Activated naive CD8-positive, alpha-beta T cell treated with anti-CD3 and anti-CD28 coated beads for 36 hours (primary cell): ENCODE measurements at regions not wholly inside any gene's neighbourhood (a gene's known extent, or its start where the extent isn't known, plus 50 kb on each side); places are given as distances from the start of the nearest gene placed in this dataset.
A peak's percentile ranks its signal among the peaks of the same experiment; 100 is the strongest.

Source experiments
- DNase-seq: peaks from one replicate; pipeline ENCODE4 v3.0.0; 2021
- H3K27ac Mint-ChIP-seq: one replicate; pipeline ENCODE4 v1.8.0; 2022; ENCODE audit warnings: mild to moderate bottlenecking, moderate library complexity, mixed read lengths
- H3K27me3 Mint-ChIP-seq: one replicate; pipeline ENCODE4 v1.8.0; 2022; ENCODE audit warnings: mild to moderate bottlenecking, mixed read lengths
- H3K36me3 Mint-ChIP-seq: one replicate; pipeline ENCODE4 v1.8.0; 2021; ENCODE audit warnings: mild to moderate bottlenecking, mixed read lengths
- H3K4me1 Mint-ChIP-seq: one replicate; pipeline ENCODE4 v1.8.0; 2021; ENCODE audit warnings: mixed read lengths
- H3K4me3 Mint-ChIP-seq: one replicate; pipeline ENCODE4 v1.8.0; 2022; ENCODE audit warnings: mild to moderate bottlenecking, moderate library complexity, mixed read lengths
- H3K9me3 Mint-ChIP-seq: one replicate; pipeline ENCODE4 v1.8.0; 2022; ENCODE audit warnings: mixed read lengths

DNA sequence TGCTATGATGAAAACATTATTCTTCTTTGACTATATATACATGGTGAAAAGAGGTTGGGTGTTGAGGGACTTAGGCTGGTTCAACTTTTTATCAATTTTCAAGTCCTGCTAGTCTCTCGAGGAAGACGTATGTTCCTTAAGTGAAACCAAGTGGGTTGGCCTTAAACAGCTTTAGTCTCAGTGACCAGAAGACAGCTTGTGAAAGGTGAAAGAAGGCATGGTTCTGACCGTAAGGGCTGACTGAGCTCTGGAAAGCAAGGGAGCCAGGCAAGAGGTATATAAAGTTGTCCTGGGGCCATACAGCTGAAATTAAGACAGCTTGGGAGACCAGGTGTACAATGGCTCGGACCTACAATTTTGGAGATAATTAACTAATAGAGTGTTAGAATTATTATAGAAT, 128.9 kb upstream of the TP63 start:
- DNase-seq = no peak
- Mint-ChIP-seq H3K27ac (no peak overlapping the region), H3K9me3 (peaks cover 6% of the 10 kb centered on the region), H3K4me1 (peaks cover 11% of the 10 kb centered on the region), H3K4me3 (no peak overlapping the region), H3K36me3 (peaks cover 2% of the 10 kb centered on the region), H3K27me3 (peaks cover 5% of the 10 kb centered on the region)

DNA sequence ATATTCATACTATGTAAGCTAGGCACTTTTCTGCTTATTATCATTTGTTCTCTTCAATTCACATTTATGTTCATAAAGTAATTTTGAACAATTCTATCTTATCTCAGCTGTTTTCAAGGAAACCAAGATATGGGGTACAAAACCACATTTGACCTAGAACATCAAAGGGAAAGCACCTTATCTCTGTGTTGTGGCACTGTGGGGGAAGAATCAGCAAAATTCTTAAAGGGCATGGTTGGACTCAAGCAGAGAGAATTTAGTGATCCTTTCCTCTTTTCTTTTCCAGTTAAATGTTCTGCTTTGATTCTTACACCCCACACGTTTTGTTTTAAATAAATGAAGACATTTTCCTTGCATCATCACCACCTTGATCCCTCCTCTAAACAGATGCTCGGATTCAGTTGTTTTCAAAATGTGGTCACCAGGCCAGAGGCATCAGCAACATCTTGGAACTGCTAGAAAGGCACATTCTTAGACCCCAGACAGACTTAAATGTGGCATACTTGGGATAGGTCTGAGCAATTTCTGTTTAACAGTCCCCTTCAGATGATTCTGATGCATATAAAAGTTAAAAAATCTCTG, 128.4 kb upstream of the TP63 start:
- no peak overlapping the region for H3K4me3 Mint-ChIP-seq
- peaks cover 2% of the 10 kb centered on the region for H3K36me3 Mint-ChIP-seq
- H3K27ac Mint-ChIP-seq = no peak overlapping the region
- peaks cover 6% of the 10 kb centered on the region for H3K9me3 Mint-ChIP-seq
- peaks cover 11% of the 10 kb centered on the region for H3K4me1 Mint-ChIP-seq
- H3K27me3 Mint-ChIP-seq = peaks cover 5% of the 10 kb centered on the region
- peak; percentile 3 for DNase-seq

DNA sequence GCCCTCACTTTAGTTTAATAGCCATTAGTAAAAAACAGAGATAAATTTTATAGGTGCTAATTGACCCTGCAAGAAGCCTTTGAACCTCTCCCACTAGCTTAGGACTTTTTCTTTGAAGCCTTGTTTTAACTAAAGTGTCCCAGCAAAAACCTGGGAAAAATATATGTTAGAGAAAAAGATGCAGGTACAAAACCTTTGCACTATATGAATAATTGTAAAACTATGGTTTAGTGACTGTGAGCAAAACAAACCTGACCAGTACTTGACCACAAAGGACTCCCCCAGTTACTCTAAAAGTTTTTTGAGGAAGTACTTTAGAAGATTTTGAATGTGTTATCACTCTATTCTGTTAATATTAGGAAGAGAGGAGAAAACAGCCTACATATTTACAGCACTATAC, 123.3 kb upstream of the TP63 start:
- Mint-ChIP-seq H3K27ac (no peak overlapping the region), H3K4me3 (no peak overlapping the region), H3K36me3 (no peaks in the 10 kb centered on the region), H3K27me3 (peaks cover 5% of the 10 kb centered on the region), H3K9me3 (no peaks in the 10 kb centered on the region), H3K4me1 (peaks cover 7% of the 10 kb centered on the region)
- DNase-seq = no peak

DNA sequence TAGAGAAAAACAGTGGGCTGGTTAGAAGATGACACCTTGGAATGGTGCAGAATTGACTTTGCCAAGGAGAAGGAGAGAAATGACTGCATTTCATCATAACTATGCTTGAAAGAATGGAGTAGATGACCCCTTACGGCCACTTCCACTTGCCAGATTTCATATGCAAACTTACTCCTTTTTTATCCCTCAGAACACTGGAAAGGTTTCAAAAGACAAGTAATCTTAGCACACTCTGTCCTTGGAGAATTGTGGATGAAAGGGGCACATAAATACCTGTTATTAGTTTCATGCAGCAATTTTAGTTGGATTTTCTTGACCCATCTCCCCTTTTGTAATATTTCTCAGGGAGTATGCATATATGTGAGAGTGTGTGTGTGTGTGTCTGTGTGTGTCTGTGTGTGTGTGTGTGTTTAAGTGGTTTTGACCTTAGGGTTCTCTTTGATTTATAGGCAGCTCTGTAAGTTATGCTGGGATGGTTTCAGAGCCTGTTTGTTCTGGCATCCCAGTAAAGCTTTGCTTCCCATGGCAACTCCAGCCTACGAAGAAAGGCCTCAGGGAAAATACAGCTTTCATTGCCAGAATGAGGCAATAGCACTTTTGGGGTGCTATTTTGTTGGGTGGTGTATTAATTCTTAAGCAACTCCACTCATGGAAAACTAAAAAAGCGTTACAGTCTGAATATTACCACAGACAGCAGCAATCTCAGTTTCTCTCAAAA, 122.2 kb upstream of the TP63 start:
- Mint-ChIP-seq H3K27me3 (peaks cover 5% of the 10 kb centered on the region), H3K36me3 (no peaks in the 10 kb centered on the region), H3K27ac (no peak overlapping the region), H3K4me3 (no peak overlapping the region), H3K9me3 (no peaks in the 10 kb centered on the region), H3K4me1 (peaks cover 4% of the 10 kb centered on the region)
- no peak for DNase-seq

DNA sequence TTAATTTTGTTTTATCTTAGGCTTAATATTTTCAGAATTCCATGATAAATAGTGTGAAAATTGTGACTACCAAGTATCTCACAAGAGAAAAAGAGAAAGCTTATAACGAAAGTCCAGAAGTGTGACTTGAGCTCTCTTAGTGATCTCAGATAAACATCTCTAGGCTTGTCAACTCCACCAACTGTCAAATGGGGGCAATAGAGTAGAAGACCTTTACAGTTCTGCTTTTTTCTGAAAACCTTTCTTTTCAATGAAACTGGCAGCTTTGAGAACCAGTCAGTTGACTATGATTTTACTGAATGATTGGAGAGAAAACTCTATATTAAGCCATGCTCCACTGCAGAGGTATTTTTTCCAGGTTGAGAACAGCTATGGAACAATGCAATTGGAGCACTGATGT, 119.2 kb upstream of the TP63 start:
- H3K27me3 Mint-ChIP-seq = peaks cover 3% of the 10 kb centered on the region
- no peaks in the 10 kb centered on the region for H3K9me3 Mint-ChIP-seq
- peaks cover 1% of the 10 kb centered on the region for H3K36me3 Mint-ChIP-seq
- H3K4me1 Mint-ChIP-seq = peaks cover 8% of the 10 kb centered on the region
- no peak for DNase-seq
- H3K27ac Mint-ChIP-seq = no peak overlapping the region
- H3K4me3 Mint-ChIP-seq = no peak overlapping the region

DNA sequence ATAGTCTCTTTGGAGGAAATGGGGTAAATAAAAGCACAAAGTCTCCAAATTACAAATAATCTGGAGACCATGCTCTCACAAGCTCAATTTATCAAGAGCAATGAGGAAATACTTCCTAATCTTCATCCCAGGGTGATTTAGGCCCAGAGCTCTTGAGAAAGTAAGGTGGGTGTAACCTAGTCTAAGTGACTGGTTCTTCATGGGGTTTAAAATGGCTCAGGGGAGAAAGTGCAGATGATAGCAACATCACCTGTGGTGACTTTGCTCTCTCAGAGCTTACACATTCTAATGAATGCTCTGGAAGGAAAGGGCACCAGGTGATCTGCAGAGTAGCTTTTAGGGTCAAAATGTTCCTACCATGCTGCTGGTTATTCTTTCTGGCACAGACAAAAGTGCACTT, 118.4 kb upstream of the TP63 start:
- H3K27me3 Mint-ChIP-seq = no peaks in the 10 kb centered on the region
- no peaks in the 10 kb centered on the region for H3K9me3 Mint-ChIP-seq
- no peak overlapping the region for H3K27ac Mint-ChIP-seq
- H3K4me1 Mint-ChIP-seq = peaks cover 8% of the 10 kb centered on the region
- peaks cover 1% of the 10 kb centered on the region for H3K36me3 Mint-ChIP-seq
- DNase-seq = no peak
- H3K4me3 Mint-ChIP-seq = no peak overlapping the region

DNA sequence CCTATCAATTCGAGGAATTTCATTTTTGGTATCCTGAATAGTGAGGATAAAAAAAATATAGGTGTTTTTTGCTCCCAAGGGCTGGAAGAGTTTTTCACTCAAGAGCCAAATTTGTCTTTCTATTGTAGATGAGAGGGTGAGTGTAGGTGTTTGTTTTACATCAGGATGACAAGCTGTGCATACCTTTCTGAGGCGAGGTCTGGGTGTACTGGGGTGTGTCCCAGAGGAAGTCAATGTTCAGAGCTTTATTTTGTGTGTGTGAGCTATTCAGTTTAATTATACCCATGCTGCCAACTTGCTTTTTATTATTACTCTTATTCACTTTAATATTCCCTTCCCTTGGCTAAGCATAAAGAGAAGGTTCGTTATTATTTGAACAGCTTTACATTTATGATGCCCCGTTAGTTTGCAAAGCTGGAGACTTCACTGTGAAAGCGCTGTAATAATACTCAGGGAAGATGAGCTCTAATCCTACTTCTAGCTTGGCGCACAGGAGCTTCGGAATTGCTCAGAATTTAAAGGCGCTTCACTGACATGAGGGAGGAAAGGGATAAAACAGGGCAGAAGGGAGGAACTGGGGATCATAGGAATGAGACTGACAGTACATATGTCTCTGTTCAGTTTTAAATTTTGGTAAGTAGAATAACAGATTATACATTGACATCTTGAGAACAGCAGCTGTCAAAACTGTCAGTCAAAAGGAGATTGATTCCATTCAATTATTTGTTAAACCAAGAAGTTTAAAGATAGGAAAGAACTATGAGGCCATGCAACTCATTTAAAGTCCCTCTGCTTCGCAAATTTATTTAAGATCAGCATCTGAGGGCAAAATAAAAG, 117.7 kb upstream of the TP63 start:
- H3K27me3 Mint-ChIP-seq = no peaks in the 10 kb centered on the region
- H3K4me3 Mint-ChIP-seq = no peak overlapping the region
- peaks cover 4% of the 10 kb centered on the region for H3K9me3 Mint-ChIP-seq
- peaks cover 1% of the 10 kb centered on the region for H3K36me3 Mint-ChIP-seq
- no peak overlapping the region for H3K27ac Mint-ChIP-seq
- H3K4me1 Mint-ChIP-seq = peaks cover 4% of the 10 kb centered on the region
- DNase-seq = no peak

DNA sequence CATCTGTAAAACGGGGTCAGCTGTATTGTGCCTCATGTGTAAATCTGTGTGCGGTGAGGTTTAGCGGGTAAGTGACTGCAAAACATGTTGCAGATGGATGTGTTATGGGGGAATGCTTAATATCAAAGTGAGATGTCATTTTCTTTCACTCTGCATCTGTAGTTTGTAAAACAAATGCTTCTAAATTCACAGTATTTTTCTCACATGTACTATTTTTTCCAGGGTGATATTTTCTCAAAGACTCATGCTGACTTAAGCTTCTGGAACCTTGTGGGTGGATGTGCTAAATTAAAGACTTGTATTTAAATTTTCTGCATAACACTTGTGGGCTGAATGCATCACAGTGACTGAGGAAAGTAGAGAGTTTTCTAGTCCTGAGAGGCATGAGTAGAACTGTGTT, 115.2 kb upstream of the TP63 start:
- Mint-ChIP-seq H3K9me3 (peaks cover 15% of the 10 kb centered on the region), H3K36me3 (peaks cover 13% of the 10 kb centered on the region), H3K27ac (no peak overlapping the region), H3K27me3 (no peaks in the 10 kb centered on the region), H3K4me1 (peaks cover 4% of the 10 kb centered on the region), H3K4me3 (no peak overlapping the region)
- no peak for DNase-seq

DNA sequence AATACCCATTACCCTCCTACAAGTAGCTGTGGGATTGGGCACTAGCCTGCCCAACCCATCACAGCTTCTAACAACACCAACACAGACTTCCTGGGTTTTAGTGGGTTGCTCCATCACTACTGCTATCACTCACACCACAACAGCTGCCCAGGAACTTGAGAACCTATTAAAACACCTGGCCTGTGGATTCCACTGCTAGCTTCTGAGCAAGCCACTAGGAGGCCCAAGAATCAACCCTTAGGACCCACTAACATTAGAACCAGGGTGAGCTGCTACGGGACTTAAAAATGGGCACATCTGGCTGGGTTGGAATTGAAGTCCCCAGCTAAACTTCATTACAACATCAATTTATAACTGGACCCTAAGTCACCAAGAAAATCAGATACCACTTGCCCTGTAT, 113.2 kb upstream of the TP63 start:
- H3K9me3 Mint-ChIP-seq = peaks cover 20% of the 10 kb centered on the region
- DNase-seq = no peak
- H3K4me1 Mint-ChIP-seq = peaks cover 4% of the 10 kb centered on the region
- no peak overlapping the region for H3K27ac Mint-ChIP-seq
- no peaks in the 10 kb centered on the region for H3K27me3 Mint-ChIP-seq
- peaks cover 13% of the 10 kb centered on the region for H3K36me3 Mint-ChIP-seq
- no peak overlapping the region for H3K4me3 Mint-ChIP-seq

DNA sequence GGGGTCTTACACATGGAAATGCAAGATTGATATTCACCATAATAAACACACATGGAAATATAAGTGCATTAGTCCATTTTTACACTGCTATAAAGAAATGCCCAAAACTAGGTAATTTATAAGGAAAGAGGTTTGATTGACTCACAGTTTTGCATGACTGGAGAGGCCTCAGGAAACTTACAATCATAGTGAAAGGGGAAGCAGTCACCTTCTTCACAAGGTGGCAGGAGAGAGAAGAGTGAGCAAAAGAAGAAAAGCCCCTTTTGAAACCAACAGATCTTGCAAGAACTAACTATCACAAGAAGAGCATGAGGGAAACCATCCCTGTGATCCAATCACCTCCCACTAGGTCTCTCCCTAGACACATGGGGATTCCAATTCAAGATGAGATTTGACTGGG, 111.7 kb upstream of the TP63 start:
- Mint-ChIP-seq H3K27ac (no peak overlapping the region), H3K4me3 (no peak overlapping the region), H3K4me1 (peaks cover 4% of the 10 kb centered on the region), H3K36me3 (peaks cover 13% of the 10 kb centered on the region), H3K27me3 (no peaks in the 10 kb centered on the region), H3K9me3 (peaks cover 22% of the 10 kb centered on the region)
- DNase-seq = no peak

DNA sequence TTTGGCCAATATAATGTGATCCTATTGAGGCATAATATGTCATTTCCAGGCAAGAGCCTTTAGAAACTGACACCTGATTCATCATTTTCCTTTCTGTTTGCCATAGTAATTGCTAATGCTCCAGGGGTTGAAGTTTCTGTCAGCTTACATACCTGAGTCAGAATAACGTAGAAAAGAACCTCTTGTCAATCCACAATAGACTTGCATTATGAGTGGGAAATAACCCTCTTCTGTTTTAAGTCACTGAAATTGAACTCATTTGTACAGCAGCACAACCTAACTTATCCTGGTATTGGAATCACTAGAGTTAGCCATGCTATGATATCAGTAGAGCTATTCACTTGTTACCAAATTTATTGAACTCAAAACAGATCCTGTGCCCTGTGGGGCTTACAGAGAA, 101.7 kb upstream of the TP63 start:
- H3K27me3 Mint-ChIP-seq = no peaks in the 10 kb centered on the region
- H3K27ac Mint-ChIP-seq = peak overlapping the region; percentile 83
- H3K9me3 Mint-ChIP-seq = peaks cover 15% of the 10 kb centered on the region
- H3K36me3 Mint-ChIP-seq = peaks cover 7% of the 10 kb centered on the region
- peaks cover 15% of the 10 kb centered on the region for H3K4me1 Mint-ChIP-seq
- H3K4me3 Mint-ChIP-seq = no peak overlapping the region
- DNase-seq = no peak

DNA sequence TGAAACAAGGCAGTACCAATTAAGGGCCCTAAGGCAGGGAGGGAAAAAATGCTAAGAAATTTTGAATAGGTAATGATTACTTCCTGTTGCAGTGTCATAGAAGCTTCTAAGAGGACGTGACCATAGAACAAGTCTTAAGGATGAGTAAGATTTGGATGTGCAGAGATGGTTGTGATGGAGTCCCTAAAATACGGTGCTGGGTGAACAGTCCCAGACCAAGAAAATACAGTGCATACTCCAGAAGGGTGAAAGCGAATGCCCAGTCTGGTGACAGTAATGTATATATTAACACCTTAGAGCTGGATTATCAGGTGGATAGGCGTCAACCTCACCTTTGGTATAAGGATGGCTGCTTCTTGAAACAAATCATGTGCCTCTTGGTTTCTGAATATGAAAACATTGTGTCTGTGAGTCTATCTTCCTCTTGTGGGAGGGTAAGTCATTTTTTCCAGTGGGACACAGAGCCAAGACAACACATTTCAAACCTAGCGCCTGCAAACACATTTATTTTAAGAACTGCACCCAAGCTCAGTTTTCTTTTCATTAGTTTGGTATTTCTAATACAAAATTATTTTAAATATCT, 101.2 kb upstream of the TP63 start:
- no peaks in the 10 kb centered on the region for H3K27me3 Mint-ChIP-seq
- peaks cover 15% of the 10 kb centered on the region for H3K9me3 Mint-ChIP-seq
- H3K36me3 Mint-ChIP-seq = peaks cover 7% of the 10 kb centered on the region
- peak overlapping the region; percentile 83 for H3K27ac Mint-ChIP-seq
- DNase-seq = no peak
- peaks cover 15% of the 10 kb centered on the region for H3K4me1 Mint-ChIP-seq
- no peak overlapping the region for H3K4me3 Mint-ChIP-seq

DNA sequence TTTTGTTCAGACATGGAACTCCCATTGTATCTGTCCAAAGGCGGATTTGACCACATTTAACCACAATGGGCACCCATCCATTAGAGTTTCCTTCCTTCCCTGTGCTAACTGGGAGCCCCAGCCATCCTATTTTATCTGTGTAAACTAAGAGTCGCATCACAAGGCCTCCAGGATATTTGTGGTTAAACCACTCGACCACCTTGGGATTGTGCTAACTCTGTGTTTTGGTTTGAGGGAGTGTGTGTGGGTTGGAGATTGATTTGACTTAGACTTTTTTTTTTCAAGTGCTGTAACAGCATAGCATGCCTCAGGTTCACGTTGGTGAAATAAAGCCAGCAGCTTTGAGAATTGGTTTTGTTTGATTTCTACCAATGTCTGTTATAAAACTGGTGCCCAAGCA, 100.4 kb upstream of the TP63 start:
- H3K27ac Mint-ChIP-seq = peak overlapping the region; percentile 72

DNA sequence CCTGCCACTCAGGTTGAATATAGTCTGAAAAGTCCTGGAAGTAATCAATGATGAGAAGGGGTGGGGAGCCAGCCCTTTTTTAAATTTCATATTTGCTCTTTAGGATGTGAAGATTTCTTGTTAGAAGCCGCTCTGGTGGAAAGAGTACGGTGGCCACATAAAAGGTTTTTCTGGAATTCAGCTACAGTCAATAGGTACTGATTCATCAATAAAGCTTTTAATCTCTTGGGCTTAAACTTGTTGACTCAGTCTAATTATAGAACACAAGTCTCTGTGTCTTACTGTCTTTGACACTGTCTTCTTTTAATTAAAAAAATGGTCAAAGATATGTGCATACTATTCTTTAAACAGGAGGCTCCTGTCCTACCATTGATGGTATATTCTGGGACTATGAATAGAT, 99.9 kb upstream of the TP63 start:
- H3K4me3 Mint-ChIP-seq = no peak overlapping the region
- H3K36me3 Mint-ChIP-seq = peaks cover 4% of the 10 kb centered on the region
- DNase-seq = no peak
- H3K9me3 Mint-ChIP-seq = peaks cover 5% of the 10 kb centered on the region
- H3K4me1 Mint-ChIP-seq = peaks cover 15% of the 10 kb centered on the region
- H3K27ac Mint-ChIP-seq = peak overlapping the region; percentile 72
- no peaks in the 10 kb centered on the region for H3K27me3 Mint-ChIP-seq

More for the DNA sequence above, 100.4 kb upstream of the TP63 start:
- Mint-ChIP-seq H3K36me3 (peaks cover 7% of the 10 kb centered on the region), H3K4me1 (peaks cover 15% of the 10 kb centered on the region), H3K4me3 (peak overlapping the region; percentile 38), H3K9me3 (peaks cover 10% of the 10 kb centered on the region), H3K27me3 (no peaks in the 10 kb centered on the region)
- no peak for DNase-seq

DNA sequence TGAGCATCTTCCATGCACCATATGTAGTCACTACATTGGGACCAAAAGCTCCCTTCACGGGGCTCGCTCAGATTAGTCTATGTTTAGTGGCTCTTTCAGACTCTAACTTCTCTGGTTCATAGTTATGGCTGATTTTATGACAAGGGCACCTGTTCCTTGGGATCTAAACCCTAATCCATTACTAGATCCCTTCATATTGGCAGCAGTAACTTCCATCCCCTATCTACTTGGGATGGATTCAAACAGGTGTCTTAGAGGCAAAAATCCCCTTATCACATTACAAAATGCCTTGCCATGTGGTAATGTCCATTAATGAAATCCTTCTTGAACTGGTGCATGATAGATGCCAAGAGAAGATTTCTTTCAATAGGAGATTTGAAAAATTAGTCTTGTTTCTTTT, 96.7 kb upstream of the TP63 start:
- H3K4me1 Mint-ChIP-seq = peaks cover 27% of the 10 kb centered on the region

More for the DNA sequence above, 96.7 kb upstream of the TP63 start:
- H3K4me3 Mint-ChIP-seq = no peak overlapping the region
- H3K27me3 Mint-ChIP-seq = no peaks in the 10 kb centered on the region
- H3K27ac Mint-ChIP-seq = no peak overlapping the region
- DNase-seq = no peak
- peaks cover 4% of the 10 kb centered on the region for H3K36me3 Mint-ChIP-seq
- H3K9me3 Mint-ChIP-seq = peaks cover 4% of the 10 kb centered on the region
